Retinal pigment epithelial cell (primary cell): ENCODE measurements at regions not wholly inside any gene's neighbourhood (a gene's known extent, or its start where the extent isn't known, plus 50 kb on each side); places are given as distances from the start of the nearest gene placed in this dataset.
"Not testable (repeated sequence)": the region's sequence is repeated elsewhere in the genome, so short reads cannot be mapped to it uniquely, and the experiment has no call there.

Experiments used
- DNase-seq: peaks from one replicate; pipeline ENCODE4 v3.0.0-alpha.2; 2010; ENCODE audit warnings: low read depth
- H3K4me3 ChIP-seq: 2 replicates; pipeline ENCODE4 v1.5.1; 2011; ENCODE audit warnings: mild to moderate bottlenecking, low read length, control low read depth, moderate library complexity
- CTCF ChIP-seq: conservative IDR thresholded peaks from 2 replicates; pipeline ENCODE4 v1.5.1; 2011; ENCODE audit warnings: low read depth, low read length, control low read depth, inconsistent platforms

- no peak for TF ChIP-seq CTCF
- no peak for DNase-seq
- H3K4me3 ChIP-seq = no peak overlapping the region
Measured at GRCh38 chr6:164751395-164751794, 558.0 kb downstream of the C6orf118 start.

- H3K4me3 ChIP-seq = no peak overlapping the region
- DNase-seq = no peak
- no peak for TF ChIP-seq CTCF
Measured at GRCh38 chr6:164750128-164750527, 559.3 kb downstream of the C6orf118 start.

- TF ChIP-seq CTCF = no peak
- H3K4me3 ChIP-seq = no peak overlapping the region
- no peak for DNase-seq
Measured at GRCh38 chr6:164749221-164750064, 560.0 kb downstream of the C6orf118 start.

- TF ChIP-seq CTCF = no peak
- DNase-seq = no peak
- no peak overlapping the region for H3K4me3 ChIP-seq
Measured at GRCh38 chr6:164744301-164744700, 565.1 kb downstream of the C6orf118 start.

GRCh38 chr6:164741938-164742451 lies 567.4 kb downstream of the C6orf118 start:
- DNase-seq = no peak
- H3K4me3 ChIP-seq = no peak overlapping the region
- no peak for TF ChIP-seq CTCF

- H3K4me3 ChIP-seq, DNase-seq: not testable (repeated sequence)
Measured at GRCh38 chr6:164736090-164736489, 573.3 kb downstream of the C6orf118 start.

GRCh38 chr6:164731539-164731938 lies 577.9 kb downstream of the C6orf118 start:
- TF ChIP-seq CTCF = no peak

More at GRCh38 chr6:164731539-164731938, 577.9 kb downstream of the C6orf118 start:
- DNase-seq = no peak
- H3K4me3 ChIP-seq = no peak overlapping the region
